GM19035 (cell line): ENCODE measurements at regions not wholly inside any gene's neighbourhood (a gene's known extent, or its start where the extent isn't known, plus 50 kb on each side); places are given as distances from the start of the nearest gene placed in this dataset.

Experiments
- ATAC-seq: cut with Tn5 transposase; IDR thresholded peaks from one replicate; pipeline ENCODE4 v1.9.1; 2021; ENCODE audit not compliant: unreplicated experiment

DNA sequence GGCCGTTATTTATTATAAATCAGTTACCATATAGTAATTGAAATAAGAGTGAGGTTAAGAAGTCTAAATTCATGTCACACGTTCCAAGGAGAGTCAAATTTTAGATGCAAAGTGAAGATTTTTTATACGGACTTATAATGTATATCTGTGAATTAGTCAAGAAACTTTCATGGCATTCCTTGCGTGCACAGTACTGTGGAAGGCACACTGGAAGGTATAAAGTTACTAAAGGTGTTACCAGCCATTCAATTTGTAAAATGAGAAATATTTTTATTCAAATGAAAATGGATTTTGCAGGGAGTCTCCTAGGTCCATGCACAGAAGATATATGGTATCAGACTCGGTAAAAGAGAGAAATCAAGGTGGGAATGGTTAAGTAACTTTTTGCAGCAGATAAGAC, 408.1 kb upstream of the CTNND2 start:
- no peak for ATAC-seq

- ATAC-seq = no peak
Measured at GRCh38 chr5:12294151-12294550, 389.9 kb upstream of the CTNND2 start.

DNA sequence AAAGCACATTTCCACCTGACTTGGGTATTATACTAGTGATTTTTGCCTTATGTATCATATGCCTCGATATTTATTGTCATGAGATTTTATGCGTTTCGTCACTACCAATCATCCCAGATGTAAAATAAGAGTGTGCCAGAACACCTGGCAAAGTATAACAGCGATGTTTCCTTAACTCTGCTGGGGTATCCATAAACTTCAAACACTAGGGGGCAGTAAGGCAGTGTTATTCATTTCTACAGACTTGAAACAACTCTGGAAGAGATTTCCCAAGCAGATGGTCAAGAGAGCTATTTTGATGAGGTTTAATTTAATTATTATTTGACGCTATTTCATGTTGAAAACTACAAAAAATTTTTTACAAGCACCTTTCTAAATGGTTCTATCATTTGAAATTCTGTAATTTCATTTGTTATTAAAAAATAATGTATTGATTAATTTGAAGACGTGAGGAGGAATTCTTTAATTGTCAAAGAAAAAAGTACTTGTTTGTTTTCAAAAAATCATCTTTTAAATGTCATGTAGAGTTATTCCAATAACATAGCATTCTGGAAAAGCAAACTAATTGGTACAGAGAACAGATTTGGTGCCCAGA, 388.5 kb upstream of the CTNND2 start:
- ATAC-seq = no peak

DNA sequence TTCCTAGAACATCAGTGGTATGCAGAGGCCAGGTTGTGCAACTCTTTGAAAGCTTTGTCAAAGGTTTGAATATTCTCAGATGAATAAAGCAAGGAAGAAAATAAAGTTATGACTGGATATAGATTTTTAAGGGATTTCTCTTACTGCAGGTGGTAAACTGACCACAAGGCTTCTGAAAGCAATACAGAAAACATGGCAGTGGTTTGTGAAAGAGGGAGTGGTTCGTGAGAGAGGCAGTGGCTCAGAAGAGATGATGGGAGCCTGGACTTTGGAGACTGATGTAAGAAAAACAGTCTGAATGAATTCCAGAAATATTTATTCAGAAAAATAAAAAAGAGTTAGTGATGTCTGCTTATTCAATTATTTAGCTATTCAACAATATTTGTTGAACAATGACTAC, 380.4 kb upstream of the CTNND2 start:
- ATAC-seq = no peak

GRCh38 chr5:12277504-12278192, 373.4 kb upstream of the CTNND2 start:
- peak; percentile 79 for ATAC-seq

DNA sequence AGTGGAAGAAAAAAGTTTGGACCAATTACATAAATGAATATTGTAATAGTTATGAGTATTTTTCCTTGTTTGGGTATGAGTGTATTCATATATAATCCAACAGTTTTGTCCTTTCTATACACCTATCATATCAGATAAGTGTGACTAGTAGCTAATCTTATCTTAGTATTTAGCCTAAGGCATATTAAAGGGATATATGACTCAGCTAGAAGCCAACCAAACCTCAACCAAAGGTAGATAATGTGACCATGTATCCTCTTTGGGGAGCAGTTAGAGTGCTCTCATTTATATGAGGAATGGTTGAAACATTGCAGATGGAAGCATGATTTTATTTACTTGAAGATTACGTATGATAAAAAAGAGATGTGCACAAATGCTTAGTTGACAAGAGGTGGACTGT, 370.0 kb upstream of the CTNND2 start:
- no peak for ATAC-seq

DNA sequence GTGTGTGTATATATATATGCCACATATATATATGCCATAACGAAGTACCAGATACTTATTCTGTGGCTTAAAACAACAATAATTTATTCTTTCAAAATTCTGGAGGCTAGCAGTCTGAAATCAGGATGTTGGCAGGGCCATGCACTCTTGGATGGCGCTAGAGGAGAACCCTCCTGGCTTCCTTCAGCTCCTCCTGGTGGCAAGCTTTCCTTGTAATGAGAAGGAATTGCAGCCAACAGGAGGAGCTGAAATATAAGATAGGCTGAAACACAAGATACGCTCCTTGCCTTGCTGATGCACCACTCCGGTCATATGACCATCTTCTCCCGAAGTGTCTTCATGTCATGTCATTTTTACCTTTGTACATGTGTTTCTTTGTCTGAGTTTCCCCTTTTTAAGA, 368.1 kb upstream of the CTNND2 start:
- no peak for ATAC-seq

- no peak for ATAC-seq
Measured at GRCh38 chr5:12270914-12271313, 366.7 kb upstream of the CTNND2 start.

DNA sequence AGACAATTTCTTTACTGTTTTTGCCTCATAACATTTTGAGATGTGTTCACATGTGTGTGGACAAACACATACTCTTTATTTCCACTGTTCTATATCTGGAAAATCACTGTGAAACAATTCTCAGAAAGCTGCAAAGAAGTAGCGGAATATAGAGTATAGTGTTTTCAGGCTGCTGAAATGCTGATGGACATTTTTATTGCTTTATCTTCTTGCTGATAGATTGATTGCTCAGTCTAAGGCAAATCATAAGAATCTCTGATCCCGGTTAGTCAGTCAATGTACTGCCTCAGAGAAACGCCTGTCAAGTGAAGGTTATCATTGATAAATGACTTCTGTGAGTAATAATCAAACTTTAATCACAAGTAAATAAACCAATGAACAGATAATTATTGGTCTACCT, 364.9 kb upstream of the CTNND2 start:
- no peak for ATAC-seq

DNA sequence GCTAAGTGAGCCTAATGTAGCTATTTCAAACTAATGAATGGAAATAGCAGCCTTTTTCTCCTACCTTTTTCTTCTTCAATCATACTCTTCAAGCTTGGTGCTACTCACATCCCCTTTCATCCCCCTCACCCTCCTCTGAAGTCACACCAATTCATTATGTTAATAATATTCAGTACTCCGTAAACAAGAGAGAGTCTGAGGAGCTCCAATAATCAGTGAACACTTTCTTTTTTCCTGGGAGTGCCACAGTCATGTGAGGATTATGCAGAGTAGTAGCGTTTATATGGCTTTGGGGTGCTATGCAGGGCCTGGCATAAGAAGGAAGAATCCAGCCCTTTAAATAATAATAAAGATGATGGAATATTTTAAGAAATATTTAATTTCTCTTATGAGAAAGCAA, 354.3 kb upstream of the CTNND2 start:
- no peak for ATAC-seq

GRCh38 chr5:12250454-12250853, 346.2 kb upstream of the CTNND2 start:
- ATAC-seq = no peak

DNA sequence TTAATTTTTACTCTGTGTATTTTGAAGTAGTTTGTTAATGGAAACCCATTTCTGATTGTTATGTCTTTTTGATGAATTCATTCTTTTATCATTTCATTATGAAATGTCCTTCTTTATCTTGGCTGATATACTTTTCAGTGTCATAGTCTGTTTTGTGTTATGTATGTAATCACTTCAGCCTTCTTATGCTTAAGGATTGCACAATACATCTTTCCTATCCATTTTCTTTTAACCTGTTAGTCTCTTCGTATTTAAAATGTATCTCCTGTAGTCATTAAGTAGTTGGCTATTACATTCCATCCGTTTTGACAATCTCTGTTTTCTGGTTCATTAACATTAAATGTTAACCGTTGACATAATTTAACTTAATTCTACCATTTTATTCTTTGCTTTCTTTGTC, 344.6 kb upstream of the CTNND2 start:
- no peak for ATAC-seq

- no peak for ATAC-seq
Measured at GRCh38 chr5:12246036-12246435, 341.8 kb upstream of the CTNND2 start.

DNA sequence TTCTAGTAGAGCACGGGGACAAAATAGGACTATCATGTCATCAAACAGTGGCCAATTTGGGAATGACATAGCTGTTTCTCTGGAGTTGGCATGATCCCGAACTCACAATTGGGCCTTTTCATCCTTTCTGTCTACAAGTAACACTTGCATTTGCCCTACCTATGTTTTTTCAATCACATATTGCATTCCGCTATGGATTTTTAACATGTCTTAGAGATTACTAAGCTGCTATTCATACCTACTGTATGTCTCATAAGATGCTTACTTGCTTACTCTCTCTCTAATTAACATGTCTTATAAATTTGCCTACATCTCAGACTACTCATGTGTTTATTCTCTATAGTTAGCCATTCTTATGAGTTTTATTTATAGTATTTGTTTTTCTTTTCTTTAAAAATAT, 341.2 kb upstream of the CTNND2 start:
- ATAC-seq = no peak

GRCh38 chr5:12242950-12243888, 339.0 kb upstream of the CTNND2 start:
- no peak for ATAC-seq

DNA sequence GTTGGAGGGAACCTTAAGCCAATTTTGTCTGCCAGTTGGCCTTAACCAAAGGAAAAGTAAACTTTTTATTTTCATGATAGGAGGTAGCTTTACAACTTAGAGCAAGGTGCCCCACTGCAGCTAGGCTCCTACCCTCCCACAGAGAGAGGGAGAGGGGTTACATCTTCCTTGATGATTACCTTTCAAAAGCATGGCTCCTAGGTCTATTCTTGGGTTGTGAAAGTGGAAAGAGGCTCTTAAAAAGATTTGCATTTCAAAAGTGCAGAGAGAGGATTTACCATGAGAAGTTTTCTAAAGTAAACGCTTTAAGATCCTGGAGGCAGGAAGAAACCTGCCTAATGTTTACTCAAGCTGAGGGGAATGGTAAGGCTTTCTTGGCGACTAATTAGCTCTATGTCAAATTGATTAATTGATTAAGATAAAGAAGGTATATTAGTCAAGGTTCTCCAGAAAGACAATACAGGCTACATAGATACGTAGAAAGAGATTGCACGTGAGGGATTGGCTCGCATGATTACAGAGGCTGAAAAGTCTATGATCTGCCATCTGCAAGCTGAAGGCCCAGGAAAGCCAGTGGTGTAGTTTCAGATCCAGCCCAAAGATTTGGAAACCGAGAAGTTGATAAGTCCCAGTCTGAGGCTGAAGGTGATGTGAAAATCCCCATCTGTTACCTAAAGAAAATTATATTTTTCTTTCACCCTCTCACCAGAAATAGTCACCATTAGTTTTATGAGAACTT, 333.8 kb upstream of the CTNND2 start:
- ATAC-seq = no peak

- ATAC-seq = no peak
Measured at GRCh38 chr5:12230659-12231058, 326.4 kb upstream of the CTNND2 start.

DNA sequence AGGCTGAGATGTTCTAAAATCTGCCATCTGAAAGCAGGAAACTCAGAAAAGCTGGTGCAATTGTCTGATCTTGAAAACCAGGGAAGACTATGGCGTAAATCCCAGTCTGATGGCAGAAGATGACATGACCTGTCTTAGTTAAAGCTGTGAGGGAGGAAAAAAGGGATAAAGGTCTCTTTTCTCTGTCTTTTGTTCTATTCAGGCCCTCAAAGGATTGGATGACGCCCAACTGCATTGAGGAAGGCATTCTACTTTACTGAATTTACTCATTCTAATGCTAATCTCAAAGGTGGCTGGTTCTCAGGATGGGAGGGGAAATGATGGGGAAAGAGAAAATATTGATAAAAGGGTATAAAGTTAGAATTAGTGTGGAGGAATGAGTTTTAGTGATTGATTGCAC, 312.8 kb upstream of the CTNND2 start:
- no peak for ATAC-seq

DNA sequence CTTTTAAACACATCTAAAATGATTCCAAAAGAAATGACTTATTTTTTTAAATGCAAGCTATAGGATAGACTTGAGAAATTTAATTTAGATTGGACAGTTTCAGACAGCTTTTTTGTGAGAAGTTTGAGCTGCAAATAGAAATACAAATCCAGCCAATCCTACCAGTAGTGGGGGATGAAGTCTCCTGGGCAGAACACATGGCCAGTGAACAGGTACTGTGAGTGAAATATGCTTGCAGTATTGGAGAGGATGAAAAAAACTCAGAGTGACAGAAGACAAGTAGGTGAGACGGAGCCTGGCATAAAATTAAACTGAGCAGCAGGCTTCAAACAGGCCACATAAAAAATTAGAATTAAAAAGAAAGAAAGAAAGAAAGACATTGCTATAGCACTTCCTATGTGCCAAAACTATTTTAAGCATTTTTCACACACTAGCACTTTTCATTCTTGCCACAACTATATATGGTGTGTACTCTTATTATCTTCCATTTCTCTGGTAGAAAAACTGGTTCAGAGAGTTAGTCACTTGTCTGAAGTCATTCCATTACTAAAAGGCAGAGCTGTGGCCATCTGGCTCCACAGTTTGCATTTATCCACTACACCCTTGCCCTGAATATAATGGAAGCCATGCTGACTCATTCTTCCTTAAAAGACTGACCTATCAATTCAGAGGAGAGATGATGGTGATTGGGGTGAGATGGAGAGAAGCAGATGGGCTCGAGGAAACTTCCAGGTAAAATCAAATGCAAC, 310.2 kb upstream of the CTNND2 start:
- no peak for ATAC-seq

GRCh38 chr5:12208366-12209100, 304.3 kb upstream of the CTNND2 start:
- no peak for ATAC-seq
